ENCODE measurements at regions not wholly inside any gene's neighbourhood (a gene's known extent, or its start where the extent isn't known, plus 50 kb on each side); places are given as distances from the start of the nearest gene placed in this dataset.
A peak's percentile ranks its signal among the peaks of the same experiment; 100 is the strongest.
"Not testable (repeated sequence)": the region's sequence is repeated elsewhere in the genome, so short reads cannot be mapped to it uniquely, and the experiment has no call there.

DNA sequence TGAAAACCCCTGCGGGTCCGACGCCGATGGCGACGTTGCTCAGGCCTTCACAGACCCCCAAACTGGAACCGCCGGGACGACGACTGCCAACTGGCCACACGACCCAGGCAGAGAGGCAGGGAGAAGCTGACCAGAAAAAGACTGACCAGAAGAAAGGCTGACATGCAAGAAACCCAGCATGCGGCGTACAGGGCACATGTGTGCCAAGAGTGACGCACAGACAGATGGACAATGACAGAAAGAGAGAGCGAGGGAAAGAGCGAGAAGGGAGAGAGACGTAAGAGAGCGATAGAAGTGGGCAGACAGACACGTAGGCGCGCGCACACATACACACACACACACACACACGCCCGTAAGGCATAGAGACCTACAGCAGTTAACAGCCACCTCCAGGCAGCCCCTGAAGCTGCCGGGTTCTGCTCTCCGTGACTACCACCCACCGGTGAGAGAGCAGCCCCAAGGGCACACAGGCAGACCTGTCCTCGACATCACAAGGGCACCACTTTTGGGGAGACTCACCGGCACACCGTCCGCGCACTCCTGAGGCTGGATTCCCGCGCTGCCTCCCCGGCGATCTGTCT is 67.2 kb upstream of the ZNF527 start:
- no peak for DNase-seq (ENCODE audit: low read depth, low spot score)

- no peak for DNase-seq (ENCODE audit: low read depth, low spot score)
These were observed 66.6 kb upstream of the ZNF527 start for GRCh38 chr19:37304190-37304883.

GRCh38 chr19:37304884-37305255 is 66.0 kb upstream of the ZNF527 start:
- no peak for DNase-seq (ENCODE audit: low read depth, low spot score)

DNA sequence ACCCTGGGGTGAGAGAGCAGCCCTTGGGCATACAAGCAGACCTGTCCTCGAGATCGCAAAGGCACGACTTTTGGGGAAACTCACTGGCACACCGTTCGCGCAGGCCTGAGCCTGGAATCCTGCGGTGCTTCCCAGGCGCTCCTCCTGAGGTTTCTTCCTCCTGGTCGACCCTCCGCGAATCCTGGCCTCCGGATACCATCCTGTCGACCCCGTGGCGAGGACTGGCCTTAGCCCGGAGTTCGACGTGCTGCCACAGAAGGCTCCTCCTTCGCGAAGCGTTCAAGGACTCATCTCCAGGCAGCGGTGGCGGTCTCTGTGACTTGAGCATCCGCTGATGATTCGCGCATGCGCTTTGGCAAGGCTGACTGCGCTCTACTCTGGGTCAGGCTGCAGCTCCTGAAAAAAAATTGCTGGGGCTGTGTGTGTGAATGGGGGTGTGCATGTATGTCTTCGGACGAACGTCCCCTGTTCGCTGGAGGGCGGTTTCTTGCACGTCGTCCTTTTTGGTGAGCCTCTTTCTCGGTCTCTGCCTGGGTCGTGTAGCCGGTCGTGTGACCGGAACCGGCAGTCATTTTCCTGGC is 64.4 kb upstream of the ZNF527 start:
- DNase-seq (ENCODE audit: low read depth, low spot score) = no peak

- no peak for DNase-seq (ENCODE audit: low read depth, low spot score)
These were observed 60.9 kb upstream of the ZNF527 start for GRCh38 chr19:37309834-37310575.

- not testable (repeated sequence) for DNase-seq (ENCODE audit: low read depth, low spot score)
These were observed 58.2 kb upstream of the ZNF527 start for GRCh38 chr19:37312531-37313334.

DNA sequence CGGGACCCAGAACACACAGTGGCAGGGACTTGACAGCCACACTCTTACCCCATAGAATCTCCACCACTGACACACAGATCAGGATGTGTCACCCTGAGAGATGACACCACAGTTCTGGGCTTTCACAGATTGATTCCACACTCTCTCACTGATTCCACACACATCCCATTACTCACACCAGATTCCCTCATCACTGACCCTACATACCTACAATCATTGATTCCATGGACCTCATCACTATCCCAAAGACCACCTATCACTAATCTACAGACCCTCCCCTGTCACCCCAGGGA is 57.6 kb upstream of the ZNF527 start:
- DNase-seq (ENCODE audit: low read depth, low spot score) = no peak

- DNase-seq (ENCODE audit: low read depth, low spot score) = peak; percentile 83
These were observed 53.3 kb upstream of the ZNF527 start for GRCh38 chr19:37317403-37318209.

DNA sequence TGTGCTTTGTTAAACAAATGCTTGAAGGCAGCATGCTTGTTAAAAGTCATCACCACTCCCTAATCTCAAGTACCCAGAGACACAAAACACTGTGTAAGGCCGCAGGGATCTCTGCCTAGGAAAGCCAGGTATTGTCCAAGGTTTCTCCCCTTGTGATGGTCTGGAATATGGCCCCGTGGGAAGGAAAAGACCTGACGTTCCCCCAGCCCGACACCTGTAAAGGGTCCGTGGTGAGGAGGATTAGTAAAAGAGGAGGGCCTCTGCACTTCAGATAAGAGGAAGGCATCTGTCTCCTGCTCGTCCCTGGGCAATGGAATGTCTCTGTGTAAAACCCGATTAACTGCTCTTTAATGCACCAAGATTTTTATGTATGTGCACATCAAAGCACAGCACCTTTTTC is 49.9 kb upstream of the ZNF527 start:
- DNase-seq (ENCODE audit: low read depth, low spot score) = not testable (repeated sequence)

All from activated naive CD8-positive, alpha-beta T cell treated with anti-CD3 and anti-CD28 coated beads, Interleukin-2, amount 50 U/mL, for 16 hours (primary cell).